ENCODE measurements at regions not wholly inside any gene's neighbourhood (a gene's known extent, or its start where the extent isn't known, plus 50 kb on each side); places are given as distances from the start of the nearest gene placed in this dataset.
A peak's percentile ranks its signal among the peaks of the same experiment; 100 is the strongest.

DNA sequence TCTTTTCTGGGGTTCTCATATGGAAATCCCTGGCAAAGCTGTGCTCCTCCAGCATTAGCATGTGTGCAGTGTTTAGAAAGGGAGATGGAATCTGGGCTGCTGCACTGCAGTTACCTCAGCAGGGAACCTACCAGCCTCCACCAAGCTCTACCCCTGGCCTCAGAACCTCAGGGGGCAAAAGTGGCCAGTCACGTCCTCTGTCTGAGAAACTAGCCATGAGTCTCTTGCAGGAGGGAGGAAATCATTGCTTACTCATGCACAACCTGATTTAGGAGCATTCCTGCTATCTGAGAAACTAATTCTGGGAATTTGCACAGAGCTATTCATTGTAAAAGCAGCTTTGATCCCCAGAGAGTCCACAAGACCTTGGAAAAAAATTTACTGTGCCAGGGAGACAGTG lies 80.6 kb upstream of the IPO9 start:
- DNase-seq (ENCODE audit: low spot score): peak; percentile 97

- no peak for DNase-seq (ENCODE audit: low spot score)
Observed at GRCh38 chr1:201749059-201749690, 79.8 kb upstream of the IPO9 start.

DNA sequence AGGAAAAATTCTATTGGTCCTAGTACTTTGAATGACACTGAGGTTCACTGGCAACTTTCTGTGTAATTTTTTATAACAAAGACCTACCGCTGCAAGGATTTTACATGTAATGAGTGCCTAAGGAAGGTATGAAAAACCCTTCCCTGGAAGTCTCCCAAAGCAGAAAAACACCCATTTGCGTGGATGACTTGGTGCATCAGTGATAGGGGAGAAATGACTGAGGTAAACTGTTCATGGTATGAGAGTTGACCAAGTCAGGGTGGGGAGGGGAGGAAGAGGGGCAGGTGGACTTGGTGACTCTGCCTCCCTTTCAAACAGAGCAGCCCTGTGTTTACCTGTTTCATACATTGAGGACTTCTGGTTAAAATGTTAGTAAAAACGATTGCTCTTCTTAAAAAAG lies 78.8 kb upstream of the IPO9 start:
- no peak for DNase-seq (ENCODE audit: low spot score)

- peak; percentile 61 for DNase-seq (ENCODE audit: low spot score)
Observed at GRCh38 chr1:201750934-201751333, 78.0 kb upstream of the IPO9 start.

- no peak for DNase-seq (ENCODE audit: low spot score)
Observed at GRCh38 chr1:201751872-201752271, 77.1 kb upstream of the IPO9 start.

DNA sequence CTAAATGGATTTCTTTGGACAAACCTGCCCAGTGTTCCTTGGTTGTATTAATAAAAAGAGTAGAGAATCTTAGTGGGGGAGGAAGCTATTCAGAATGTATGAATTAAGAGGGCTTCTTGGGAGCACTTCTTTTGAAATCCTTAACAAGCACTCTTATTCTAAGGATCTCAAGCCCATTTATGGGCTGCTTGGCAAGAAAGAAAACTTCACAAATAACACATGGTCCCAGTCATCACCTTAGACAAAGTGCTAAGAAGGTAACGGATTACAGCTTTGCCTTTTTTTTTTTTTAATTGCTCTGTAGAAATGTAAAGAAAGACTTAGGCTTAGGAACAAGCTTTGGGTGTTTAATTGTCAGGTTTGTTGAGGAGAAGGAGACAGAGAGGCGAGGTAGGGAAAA lies 76.6 kb upstream of the IPO9 start:
- no peak for DNase-seq (ENCODE audit: low spot score)

GRCh38 chr1:201753492-201753891 lies 75.5 kb upstream of the IPO9 start:
- DNase-seq (ENCODE audit: low spot score): no peak

- DNase-seq (ENCODE audit: low spot score): no peak
Observed at GRCh38 chr1:201754353-201754752, 74.6 kb upstream of the IPO9 start.

- DNase-seq (ENCODE audit: low spot score): no peak
Observed at GRCh38 chr1:201755200-201755599, 73.8 kb upstream of the IPO9 start.

- DNase-seq (ENCODE audit: low spot score): peak; percentile 67
Observed at GRCh38 chr1:201756406-201756805, 72.6 kb upstream of the IPO9 start.

- DNase-seq (ENCODE audit: low spot score): no peak
Observed at GRCh38 chr1:201758499-201759050, 70.4 kb upstream of the IPO9 start.

GRCh38 chr1:201759194-201759815 lies 69.7 kb upstream of the IPO9 start:
- DNase-seq (ENCODE audit: low spot score): no peak

GRCh38 chr1:201760516-201760915 lies 68.4 kb upstream of the IPO9 start:
- no peak for DNase-seq (ENCODE audit: low spot score)

DNA sequence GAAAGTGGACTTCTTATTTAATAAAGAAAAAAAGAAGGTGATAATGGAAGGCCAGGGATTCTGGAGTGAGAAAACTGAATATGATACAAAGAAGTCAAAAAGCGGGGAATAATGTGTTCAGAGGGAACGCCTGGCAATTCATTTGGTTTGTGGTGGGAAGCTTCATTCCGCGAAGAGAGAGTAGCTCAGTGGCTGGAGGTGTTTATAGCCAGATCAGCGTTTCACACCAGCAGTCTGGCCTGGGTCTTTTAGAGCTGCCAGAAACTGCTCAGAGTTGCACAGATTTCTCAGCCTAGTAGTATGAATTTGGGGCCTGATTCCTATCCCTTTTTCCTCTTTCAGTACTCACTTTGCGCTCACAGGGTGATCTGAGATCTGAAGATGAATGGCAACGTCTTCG lies 67.8 kb upstream of the IPO9 start:
- DNase-seq (ENCODE audit: low spot score): no peak

- no peak for DNase-seq (ENCODE audit: low spot score)
Observed at GRCh38 chr1:201761871-201762270, 67.1 kb upstream of the IPO9 start.

- DNase-seq (ENCODE audit: low spot score): no peak
Observed at GRCh38 chr1:201762381-201762780, 66.6 kb upstream of the IPO9 start.

- DNase-seq (ENCODE audit: low spot score): no peak
Observed at GRCh38 chr1:201763455-201764140, 65.4 kb upstream of the IPO9 start.

DNA sequence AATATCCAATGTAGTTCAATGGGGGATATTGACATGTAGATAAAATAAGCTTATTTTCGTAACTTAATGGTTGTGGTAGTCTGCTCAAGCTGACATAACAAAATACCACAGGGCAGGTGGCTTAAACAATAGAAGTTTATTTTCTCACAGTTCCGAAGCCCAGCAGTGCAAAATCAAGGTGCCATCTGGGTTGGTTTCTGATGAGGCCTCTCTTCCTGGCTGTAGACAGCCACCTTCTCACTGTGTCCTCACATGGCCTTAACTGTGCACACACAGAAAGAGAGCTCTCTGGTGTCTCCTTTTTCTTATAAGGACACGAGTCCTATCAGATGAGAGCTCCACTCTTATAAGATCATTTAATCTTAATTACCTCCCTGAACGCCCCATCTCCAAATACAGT lies 64.8 kb upstream of the IPO9 start:
- no peak for DNase-seq (ENCODE audit: low spot score)

DNA sequence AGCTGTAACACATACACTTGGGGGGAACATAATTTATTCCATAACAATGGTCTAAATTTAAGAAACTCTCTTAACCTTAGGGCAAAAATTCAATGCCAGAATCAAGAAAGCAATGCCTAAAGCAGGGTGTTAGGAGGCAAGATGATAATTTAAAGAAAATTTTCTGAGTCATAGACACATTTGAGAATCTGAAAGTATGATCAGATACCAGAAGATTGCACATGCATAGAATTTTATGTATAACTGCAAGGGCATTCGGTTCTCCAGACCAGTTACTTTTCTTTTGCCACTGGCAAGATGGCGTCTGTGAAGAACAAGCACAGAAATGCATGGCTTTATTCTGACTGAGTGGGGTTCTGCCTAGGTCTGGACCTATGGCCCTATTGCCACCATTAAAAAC lies 64.4 kb upstream of the IPO9 start:
- DNase-seq (ENCODE audit: low spot score): no peak

GRCh38 chr1:201766131-201766866 lies 62.7 kb upstream of the IPO9 start:
- peak; percentile 94 for DNase-seq (ENCODE audit: low spot score)

- no peak for DNase-seq (ENCODE audit: low spot score)
Observed at GRCh38 chr1:201767339-201767738, 61.6 kb upstream of the IPO9 start.

DNA sequence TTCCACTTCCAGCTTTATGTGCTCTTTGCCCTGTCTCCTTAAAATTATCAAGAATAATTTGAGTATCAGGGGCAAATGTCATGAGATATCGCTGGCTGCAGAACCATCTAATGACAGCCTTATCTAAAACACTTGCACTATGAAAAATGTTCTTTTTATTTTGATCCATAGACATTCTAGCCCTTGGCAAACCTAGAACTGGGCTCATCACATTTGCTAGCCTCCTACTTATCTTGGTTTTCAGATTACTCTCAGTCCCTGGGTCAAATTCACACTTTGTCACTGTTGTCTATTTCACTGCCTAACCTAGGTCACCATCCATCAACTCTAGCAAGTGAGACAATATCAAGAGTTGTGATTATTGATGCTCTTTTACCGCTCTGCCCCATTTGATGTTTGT lies 59.9 kb upstream of the IPO9 start:
- no peak for DNase-seq (ENCODE audit: low spot score)
